AG04450 (cell line): ENCODE measurements at regions not wholly inside any gene's neighbourhood (a gene's known extent, or its start where the extent isn't known, plus 50 kb on each side); places are given as distances from the start of the nearest gene placed in this dataset.

Experiments
- CTCF ChIA-PET: fragments of 300-600, 350-600 bp; formaldehyde crosslinking; extraction: SDS; loops from one replicate; lab custom pipeline; 2022; ENCODE audit warnings: antibody characterized with exemption, inconsistent platforms; lab: Charles Lee
- POLR2A ChIA-PET: fragments of 350-600 bp; formaldehyde crosslinking; extraction: SDS; loops from one replicate; lab custom pipeline; 2021; ENCODE audit warnings: antibody characterized with exemption, inconsistent platforms; lab: Yijun Ruan, JAX
- DNase-seq: peaks from one replicate; pipeline ENCODE4 v3.0.0-alpha.2; 2011; ENCODE audit warnings: low read depth, low spot score
- H3K27ac ChIP-seq: one replicate; pipeline ENCODE4 v1.5.1; 2012; ENCODE audit warnings: low read depth, low read length, control low read depth
- H3K27me3 ChIP-seq: one replicate; pipeline ENCODE4 v1.6.0; 2012; ENCODE audit warnings: low read length; ENCODE audit not compliant: control insufficient read depth, insufficient read depth
- H3K4me3 ChIP-seq: 2 replicates; pipeline ENCODE4 v1.5.1; 2011; ENCODE audit warnings: mild to moderate bottlenecking, low read depth, low read length, control low read depth
- H3K9me3 ChIP-seq: 2 replicates; pipeline ENCODE4 v1.5.1; 2012; ENCODE audit warnings: low read length; ENCODE audit not compliant: control insufficient read depth, insufficient read depth
- TF ChIP-seq, protein P1 (sequence below): IDR thresholded peaks from 2 replicates; pipeline ENCODE4 v1.5.1; 2011; ENCODE audit warnings: low read depth, low read length, control low read depth, inconsistent platforms

DNA sequence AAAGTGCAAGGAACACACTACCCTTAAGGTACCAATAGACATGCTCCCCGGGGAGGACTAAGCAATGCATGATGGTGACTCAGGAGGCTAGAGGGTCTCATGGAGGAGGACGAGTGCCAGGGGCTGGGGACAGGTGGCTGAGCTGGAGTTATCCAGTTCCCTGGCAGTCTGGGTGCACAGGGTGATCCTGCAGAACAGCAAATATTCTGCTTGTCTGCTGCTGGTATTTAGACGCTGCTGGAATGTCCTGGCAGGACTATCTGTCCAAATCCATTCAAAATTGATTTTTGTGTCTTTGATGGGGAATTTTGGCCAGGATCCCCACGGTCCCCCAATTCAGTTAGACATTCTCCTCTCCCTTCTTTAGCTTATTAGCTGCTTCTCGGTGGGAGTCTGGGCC, 138.7 kb downstream of the C12orf75 start:
- POLR2A ChIA-PET: no interaction called here
- H3K9me3 ChIP-seq: no peaks in the 10 kb centered on the region

DNA sequence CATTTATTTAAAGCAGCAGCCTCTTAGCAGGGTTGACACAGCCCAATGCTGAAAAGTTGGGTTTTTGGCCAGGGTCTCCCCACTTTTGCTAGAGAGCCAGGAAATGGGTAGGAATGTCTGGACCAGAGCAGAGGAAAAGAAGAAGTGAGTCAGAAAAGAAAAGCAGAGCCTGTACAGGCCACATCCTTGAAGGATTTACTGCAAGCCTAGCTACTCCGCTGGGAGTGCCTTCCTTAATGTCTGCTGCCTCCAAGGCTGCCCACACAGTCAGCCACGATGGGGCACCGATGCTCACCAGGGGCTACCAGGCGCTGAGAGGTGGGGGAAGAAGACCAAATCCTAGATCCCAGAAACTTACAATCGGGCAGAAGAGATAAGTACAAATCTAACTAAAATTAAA, 139.2 kb downstream of the C12orf75 start:
- Histone ChIP-seq H3K27me3 (peaks cover 7% of the 10 kb centered on the region), H3K27ac (peak overlapping the region; percentile 31), H3K9me3 (no peaks in the 10 kb centered on the region), H3K4me3 (no peak overlapping the region)
- no peak for DNase-seq
- ChIA-PET POLR2A (no interaction called here), CTCF (no interaction called here)
- TF ChIP-seq, protein P1, sequence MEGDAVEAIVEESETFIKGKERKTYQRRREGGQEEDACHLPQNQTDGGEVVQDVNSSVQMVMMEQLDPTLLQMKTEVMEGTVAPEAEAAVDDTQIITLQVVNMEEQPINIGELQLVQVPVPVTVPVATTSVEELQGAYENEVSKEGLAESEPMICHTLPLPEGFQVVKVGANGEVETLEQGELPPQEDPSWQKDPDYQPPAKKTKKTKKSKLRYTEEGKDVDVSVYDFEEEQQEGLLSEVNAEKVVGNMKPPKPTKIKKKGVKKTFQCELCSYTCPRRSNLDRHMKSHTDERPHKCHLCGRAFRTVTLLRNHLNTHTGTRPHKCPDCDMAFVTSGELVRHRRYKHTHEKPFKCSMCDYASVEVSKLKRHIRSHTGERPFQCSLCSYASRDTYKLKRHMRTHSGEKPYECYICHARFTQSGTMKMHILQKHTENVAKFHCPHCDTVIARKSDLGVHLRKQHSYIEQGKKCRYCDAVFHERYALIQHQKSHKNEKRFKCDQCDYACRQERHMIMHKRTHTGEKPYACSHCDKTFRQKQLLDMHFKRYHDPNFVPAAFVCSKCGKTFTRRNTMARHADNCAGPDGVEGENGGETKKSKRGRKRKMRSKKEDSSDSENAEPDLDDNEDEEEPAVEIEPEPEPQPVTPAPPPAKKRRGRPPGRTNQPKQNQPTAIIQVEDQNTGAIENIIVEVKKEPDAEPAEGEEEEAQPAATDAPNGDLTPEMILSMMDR: no peak

More for the DNA sequence above, 138.7 kb downstream of the C12orf75 start:
- TF ChIP-seq, protein P1: no peak
- no peak for DNase-seq
- CTCF ChIA-PET: no interaction called here
- no peak overlapping the region for H3K27ac ChIP-seq
- peaks cover 8% of the 10 kb centered on the region for H3K27me3 ChIP-seq
- H3K4me3 ChIP-seq: no peak overlapping the region

DNA sequence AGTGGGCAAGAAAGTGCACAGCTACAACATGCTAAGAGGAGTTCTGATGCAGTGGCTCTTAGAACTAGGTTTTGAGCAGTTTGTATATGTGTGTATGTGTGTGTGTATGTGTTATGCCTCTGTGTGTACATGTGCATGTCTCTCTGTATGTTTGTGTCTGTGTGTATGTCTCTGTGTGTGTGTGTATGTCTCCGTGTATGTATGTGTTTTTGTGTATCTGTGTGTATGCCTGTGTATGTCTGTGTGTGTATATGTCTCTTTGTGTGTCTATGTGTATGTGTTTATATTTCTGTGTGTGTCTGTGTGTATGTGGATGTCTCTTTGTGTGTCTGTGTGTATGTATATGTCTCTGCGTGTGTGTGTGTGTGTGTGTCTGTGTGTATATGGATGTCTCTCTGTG, 139.6 kb downstream of the C12orf75 start:
- Histone ChIP-seq H3K9me3 (no peaks in the 10 kb centered on the region), H3K27ac (no peak overlapping the region), H3K4me3 (no peak overlapping the region), H3K27me3 (peaks cover 7% of the 10 kb centered on the region)
- TF ChIP-seq, protein P1: no peak
- POLR2A ChIA-PET: no interaction called here
- DNase-seq: no peak
- CTCF ChIA-PET: no interaction called here

DNA sequence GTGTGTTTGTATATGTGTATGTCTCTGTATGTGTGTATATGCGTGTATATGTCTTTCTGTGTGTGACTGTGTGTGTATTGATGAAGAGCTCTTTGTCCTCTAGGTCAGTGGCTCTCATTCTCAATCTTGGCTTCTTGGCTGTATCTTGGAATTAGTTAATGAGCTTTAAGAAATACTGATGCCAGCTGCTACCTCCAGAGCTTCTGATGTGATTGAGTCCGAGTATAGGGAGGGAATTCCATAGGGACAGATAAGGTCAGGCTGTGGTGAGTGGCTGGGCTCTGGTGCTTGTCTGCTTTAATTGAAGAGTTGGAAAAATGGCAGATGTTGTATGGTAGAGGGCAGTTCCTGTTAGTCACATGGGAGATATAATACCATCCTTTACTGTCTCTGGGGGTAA, 140.1 kb downstream of the C12orf75 start:
- ChIA-PET CTCF (no interaction called here), POLR2A (no interaction called here)
- DNase-seq: no peak
- no peaks in the 10 kb centered on the region for H3K9me3 ChIP-seq
- H3K27me3 ChIP-seq: peaks cover 7% of the 10 kb centered on the region
- TF ChIP-seq, protein P1: no peak
- no peak overlapping the region for H3K4me3 ChIP-seq
- H3K27ac ChIP-seq: no peak overlapping the region

DNA sequence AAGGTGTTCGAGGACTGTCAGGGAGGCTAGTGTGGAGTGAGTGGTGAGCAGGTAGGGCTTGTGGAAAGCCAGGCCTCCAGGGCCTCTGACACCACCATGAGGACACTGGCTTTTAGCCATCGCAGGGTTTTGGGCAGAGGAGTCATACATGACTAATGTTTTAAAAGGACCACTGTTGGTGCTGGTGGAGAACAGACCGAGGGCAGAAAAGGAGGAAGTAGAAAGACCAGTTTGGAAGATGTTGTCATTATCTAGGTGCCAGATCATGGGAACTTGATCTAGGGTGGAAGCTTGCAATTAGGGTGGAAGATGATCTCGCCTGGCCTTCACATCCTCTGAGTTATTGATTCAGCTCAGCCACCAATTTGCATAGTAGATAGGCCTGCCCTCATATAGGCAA, 144.2 kb downstream of the C12orf75 start:
- no peak for DNase-seq
- CTCF ChIA-PET: no interaction called here

More for the DNA sequence above, 144.2 kb downstream of the C12orf75 start:
- POLR2A ChIA-PET: no interaction called here
- TF ChIP-seq, protein P1: no peak
- Histone ChIP-seq H3K4me3 (no peak overlapping the region), H3K9me3 (no peaks in the 10 kb centered on the region), H3K27me3 (no peaks in the 10 kb centered on the region), H3K27ac (no peak overlapping the region)
